ENCODE measurements at regions not wholly inside any gene's neighbourhood (a gene's known extent, or its start where the extent isn't known, plus 50 kb on each side); places are given as distances from the start of the nearest gene placed in this dataset.

- CTCF ChIA-PET: no interaction called here
- BruUV-seq (replicated peaks): no TSS peak
- intact Hi-C loops (cut with micrococcal nuclease): no loop called here
Observed at GRCh38 chr2:6627316-6627715, 238.4 kb downstream of the CMPK2 start.

More at GRCh38 chr2:6627316-6627715, 238.4 kb downstream of the CMPK2 start:
- no peak for DNase-seq (ENCODE audit: low read depth, low spot score)
- RAD21 ChIA-PET (ENCODE audit: low non-redundant PET in 1 of 2, low total read pairs in 2 of 2, uncharacterized antibody in 2 of 2, unreplicated experiment in 2 of 2): no interaction called here
- Histone ChIP-seq H3K27me3 (ENCODE audit: insufficient read depth, low read length) (no peaks in the 10 kb centered on the region), H3K79me2 (ENCODE audit: insufficient read depth, low read length) (no peaks in the 10 kb centered on the region), H4K20me1 (ENCODE audit: insufficient read depth) (no peaks in the 10 kb centered on the region), H3K36me3 (ENCODE audit: control insufficient read depth in 1 of 2, insufficient read depth in 2 of 2, low read length in 2 of 2) (no peaks in the 10 kb centered on the region), H3K4me2 (ENCODE audit: low read length) (no peak overlapping the region), H3K27ac (ENCODE audit: low read depth, low read length) (no peak overlapping the region), H3K4me1 (ENCODE audit: control insufficient read depth in 1 of 2, insufficient read depth in 2 of 2, low read length in 2 of 2) (no peaks in the 10 kb centered on the region), H3K4me3 (replicated peaks in 1 of 2; ENCODE audit: low read depth in 1 of 2, low read length in 2 of 2) (no peak overlapping the region), H3K9ac (ENCODE audit: low read length) (no peak overlapping the region), H2AFZ (ENCODE audit: low read depth, low read length, poor library complexity, severe bottlenecking) (no peak overlapping the region), H3K9me2 (ENCODE audit: insufficient read depth) (no peaks in the 10 kb centered on the region), H3K9me3 (ENCODE audit: control insufficient read depth in 1 of 2, insufficient read depth in 1 of 2, low read depth in 1 of 2, low read length in 2 of 2) (no peaks in the 10 kb centered on the region; a peak in 1 of 4 replicates)
- TF ChIP-seq FOSL1 (IDR thresholded peaks at IDR 0.05; ENCODE audit: low read depth) (no peak), ZFX (IDR thresholded peaks at IDR 0.05) (no peak), REST (IDR thresholded peaks at IDR 0.05; ENCODE audit: low read depth) (no peak), YY1 (IDR thresholded peaks at IDR 0.05; ENCODE audit: extremely low read depth, insufficient replicate concordance, low read depth, low read length) (no peak), ZBTB33 (IDR thresholded peaks at IDR 0.05; ENCODE audit: extremely low read depth, insufficient replicate concordance, low read length) (no peak), SIN3A (IDR thresholded peaks at IDR 0.05; ENCODE audit: low read depth) (no peak), EZH2phosphoT487 (IDR thresholded peaks at IDR 0.05; ENCODE audit: borderline replicate concordance) (no peak), MAX (IDR thresholded peaks at IDR 0.05) (no peak)
- POLR2A ChIA-PET: no interaction called here
- no peak for ATAC-seq

Data from HCT116 (cell line).